SK-N-MC (cell line): ENCODE measurements at regions not wholly inside any gene's neighbourhood (a gene's known extent, or its start where the extent isn't known, plus 50 kb on each side); places are given as distances from the start of the nearest gene placed in this dataset.

Experiments used
- EZH2 ChIP-seq: fragments of 200-600 bp; sonication (generic); IDR thresholded peaks from one replicate; pipeline ENCODE4 v1.6.1; 2017; ENCODE audit warnings: antibody characterized with exemption
- FOXP2 ChIP-seq: optimal IDR thresholded peaks from 2 replicates; pipeline ENCODE3; 2011; ENCODE audit warnings: mild to moderate bottlenecking, moderate library complexity; ENCODE audit not compliant: insufficient read depth; ENCODE audit errors: extremely low read length, control extremely low read depth
- POLR2AphosphoS5 ChIP-seq: IDR thresholded peaks from 2 replicates; pipeline ENCODE4 v1.6.1; 2012; ENCODE audit warnings: mild to moderate bottlenecking, low read depth, low read length, borderline replicate concordance

DNA sequence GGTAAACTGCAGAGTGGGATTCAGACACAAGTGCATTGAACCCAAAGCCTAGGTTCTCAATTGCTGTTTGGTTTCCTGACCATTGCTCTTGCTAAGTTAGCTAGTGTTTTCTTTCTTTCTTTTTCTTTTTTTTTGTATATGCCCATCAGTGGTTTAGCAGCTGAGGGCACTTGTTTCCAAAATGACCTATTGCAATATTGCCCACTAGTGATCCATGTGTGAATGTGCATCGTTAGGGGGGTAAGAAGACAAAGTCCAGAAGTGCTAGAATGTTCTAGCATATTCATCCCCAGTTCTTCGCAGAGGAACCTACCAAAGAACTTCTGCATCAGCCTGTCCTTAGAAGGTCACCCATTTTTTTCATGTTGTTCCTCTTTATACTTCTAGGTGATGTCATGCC, 252.8 kb upstream of the GPR26 start:
- no peak for TF ChIP-seq EZH2
- no peak for TF ChIP-seq POLR2AphosphoS5
- TF ChIP-seq FOXP2 = no peak
